Ovary (tissue), 7 donors: ENCODE measurements at regions not wholly inside any gene's neighbourhood (a gene's known extent, or its start where the extent isn't known, plus 50 kb on each side); places are given as distances from the start of the nearest gene placed in this dataset.
"Not testable (repeated sequence)": the region's sequence is repeated elsewhere in the genome, so short reads cannot be mapped to it uniquely, and the experiment has no call there.

Experiments
- DNase-seq, 5 donors: peaks; one replicate each; pipeline ENCODE4 v3.0.0-alpha.2; 2019 to 2020
- H3K27ac ChIP-seq, 2 donors: fragments of 200-600 bp; one replicate each; pipeline versions ENCODE4 v1.5.1 to v1.8.0; 2019 to 2022
- H3K27me3 ChIP-seq: fragments of 200-600 bp; one replicate; pipeline ENCODE4 v1.8.0; 2022
- H3K36me3 ChIP-seq: fragments of 200-600 bp; sonication (generic); one replicate; pipeline ENCODE4 v1.5.1; 2019
- H3K4me1 ChIP-seq: one replicate; pipeline ENCODE4 v1.8.1; 2013; ENCODE audit warnings: mild to moderate bottlenecking, moderate library complexity; ENCODE audit not compliant: insufficient read depth
- H3K4me3 ChIP-seq: fragments of 200-600 bp; sonication (generic); one replicate; pipeline ENCODE4 v1.5.1; 2017
- H3K9me3 ChIP-seq, 2 donors: fragments of 200-600 bp in 1 of 2; sonication (generic) in 1 of 2; one replicate each; pipeline versions ENCODE4 v1.5.1 to v1.8.1; 2013 to 2019; ENCODE audit warnings: mild to moderate bottlenecking in 1 of 2, moderate library complexity in 1 of 2
- CTCF ChIP-seq, 3 donors: fragments of 450-650 bp in 2 of 3; fragments of 200-600 bp in 1 of 3; IDR thresholded peaks; one replicate each; pipeline versions ENCODE4 v1.5.1 to v1.8.0; 2016 to 2022; ENCODE audit warnings: antibody characterized with exemption in 3 of 3, mild to moderate bottlenecking in 1 of 3
- EP300 ChIP-seq: sonication (generic); formaldehyde crosslinking; IDR thresholded peaks from one replicate; pipeline ENCODE4 v1.6.1; 2017; ENCODE audit warnings: antibody characterized with exemption
- POLR2A ChIP-seq: fragments of 450-650 bp; IDR thresholded peaks from one replicate; pipeline ENCODE4 v1.6.1; 2017; ENCODE audit warnings: antibody characterized with exemption, mild to moderate bottlenecking, moderate library complexity
- WGBS, 3 donors: extraction: QIAGEN DNeasy Blood & Tissue Kit in 1 of 3; methylation state at CpG; one replicate each; pipeline versions ENCODE4 v1.1.5 to v1.1.7; 2013 to 2017; 5-methylcytosine and 5-hydroxymethylcytosine counted together
- intact Hi-C, 4 donors: fragments of 100-400 bp; cut with DNase I; formaldehyde crosslinking; loops; one replicate each; pipeline versions ENCODE4 v1.11.0 to v1.15.1; 2022 to 2023
- donor health status: DM: no; HTN: no; CAD: no; lungs with moderate emphysema.
- donor health status: DM: no; HTN: no; CAD: no.
- donor health status: Bipolar disorder and iron deficiency.
- donor health status: DM: no; HTN: no; CAD: no.
- donor health status: DM: yes; HTN: yes; CAD: no.

DNA sequence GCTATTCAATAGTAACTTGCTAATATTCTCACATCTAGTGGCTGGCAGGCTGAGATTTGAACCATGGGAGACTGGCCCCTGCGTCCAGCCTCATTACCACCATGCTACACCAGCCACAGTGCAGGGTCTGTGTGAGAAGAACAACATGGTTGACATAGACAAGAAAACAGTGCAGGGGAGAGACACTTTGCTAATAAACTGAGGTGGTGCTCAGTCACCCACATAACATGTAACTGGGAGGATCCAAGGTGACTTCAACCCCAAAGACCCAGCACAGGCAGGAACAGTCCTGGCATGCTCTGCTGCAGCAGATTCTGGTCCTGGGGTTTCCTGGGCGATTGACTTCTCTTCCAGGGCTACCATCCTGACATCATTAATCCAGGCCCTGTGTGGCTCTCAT, 143.1 kb downstream of the CSNK2A3 start:
- H3K27ac ChIP-seq: no peak overlapping the region
- H3K9me3 ChIP-seq: no peaks in the 10 kb centered on the region
- intact Hi-C loops: no loop called here
- no peaks in the 10 kb centered on the region for H3K4me1 ChIP-seq
- WGBS, 3 donors: 91 to 98% (median 92%) methylated on average over 2 of the region's 2 CpGs
- DNase-seq: no peak
- H3K27me3 ChIP-seq: no peaks in the 10 kb centered on the region
- no peak overlapping the region for H3K4me3 ChIP-seq
- no peak for TF ChIP-seq CTCF (IDR thresholded peaks at IDR 0.05)
- no peak for TF ChIP-seq EP300
- TF ChIP-seq POLR2A: no peak
- H3K36me3 ChIP-seq: no peaks in the 10 kb centered on the region

GRCh38 chr11:11208994-11209393, 144.1 kb downstream of the CSNK2A3 start:
- WGBS, 3 donors: 77 to 94% (median 88%) methylated on average over 4 of the region's 4 CpGs

GRCh38 chr11:11207428-11207827, 145.6 kb downstream of the CSNK2A3 start:
- Histone ChIP-seq H3K4me3 (no peak overlapping the region), H3K27ac (no peak overlapping the region), H3K9me3 (no peaks in the 10 kb centered on the region), H3K4me1 (no peaks in the 10 kb centered on the region), H3K36me3 (no peaks in the 10 kb centered on the region), H3K27me3 (no peaks in the 10 kb centered on the region)
- TF ChIP-seq POLR2A (no peak), EP300 (no peak), CTCF (IDR thresholded peaks at IDR 0.05) (no peak)
- DNase-seq: no peak
- 59 to 66% (median 63%) methylated on average over 3 of the region's 3 CpGs for WGBS, 3 donors
- intact Hi-C loops: no loop called here

More at GRCh38 chr11:11208994-11209393, 144.1 kb downstream of the CSNK2A3 start:
- no peak overlapping the region for H3K27ac ChIP-seq
- DNase-seq: no peak
- no peak overlapping the region for H3K4me3 ChIP-seq
- TF ChIP-seq CTCF (IDR thresholded peaks at IDR 0.05) (no peak), POLR2A (no peak), EP300 (no peak)
- no peaks in the 10 kb centered on the region for H3K36me3 ChIP-seq
- intact Hi-C loops: no loop called here
- H3K4me1 ChIP-seq: no peaks in the 10 kb centered on the region
- no peaks in the 10 kb centered on the region for H3K27me3 ChIP-seq
- no peaks in the 10 kb centered on the region for H3K9me3 ChIP-seq

GRCh38 chr11:11206484-11206883, 146.6 kb downstream of the CSNK2A3 start:
- no peaks in the 10 kb centered on the region for H3K36me3 ChIP-seq
- no peak overlapping the region for H3K27ac ChIP-seq
- H3K4me3 ChIP-seq: no peak overlapping the region
- no peaks in the 10 kb centered on the region for H3K27me3 ChIP-seq
- 86 to 92% (median 88%) methylated on average over 7 of the region's 7 CpGs for WGBS, 3 donors
- TF ChIP-seq EP300 (no peak), POLR2A (no peak)
- intact Hi-C loops: no loop called here
- no peaks in the 10 kb centered on the region for H3K9me3 ChIP-seq
- no peak for DNase-seq
- no peaks in the 10 kb centered on the region for H3K4me1 ChIP-seq

GRCh38 chr11:11202885-11203284, 150.2 kb downstream of the CSNK2A3 start:
- H3K27ac ChIP-seq: no peak overlapping the region
- H3K36me3 ChIP-seq: no peaks in the 10 kb centered on the region
- no peaks in the 10 kb centered on the region for H3K27me3 ChIP-seq
- intact Hi-C loops: no loop called here
- H3K9me3 ChIP-seq: no peaks in the 10 kb centered on the region
- no peaks in the 10 kb centered on the region for H3K4me1 ChIP-seq
- TF ChIP-seq POLR2A: no peak
- no peak for DNase-seq
- WGBS, 3 donors: 86 to 94% (median 87%) methylated on average over 2 of the region's 2 CpGs
- no peak overlapping the region for H3K4me3 ChIP-seq

DNA sequence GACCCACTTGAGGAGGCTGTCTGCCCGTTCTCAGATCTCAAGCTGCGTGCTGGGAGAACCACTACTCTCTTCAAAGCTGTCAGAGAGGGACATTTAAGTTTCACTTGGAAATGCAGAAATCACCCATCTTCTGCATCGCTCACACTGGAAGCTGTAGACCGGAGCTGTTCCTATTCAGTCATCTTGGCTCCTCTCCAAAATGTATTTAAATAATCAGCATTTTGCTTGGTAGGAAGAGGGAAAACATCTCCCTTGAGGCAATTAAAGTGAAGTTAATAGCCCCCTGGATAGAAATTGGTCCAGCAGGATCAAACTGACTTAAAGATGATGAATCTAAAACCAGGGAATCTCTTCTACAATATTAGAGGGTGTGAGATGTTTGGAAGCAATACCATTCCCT, 151.7 kb downstream of the CSNK2A3 start:
- DNase-seq, H3K27ac ChIP-seq, intact Hi-C loops, H3K27me3 ChIP-seq, H3K4me1 ChIP-seq, H3K36me3 ChIP-seq, H3K4me3 ChIP-seq, H3K9me3 ChIP-seq: not testable (repeated sequence)
- 64 to 71% (median 70%) methylated on average over 4 of the region's 4 CpGs for WGBS, 3 donors
